Transverse colon (tissue), 4 donors: ENCODE measurements at regions not wholly inside any gene's neighbourhood (a gene's known extent, or its start where the extent isn't known, plus 50 kb on each side); places are given as distances from the start of the nearest gene placed in this dataset.

Source experiments
- DNase-seq: peaks from one replicate; pipeline ENCODE4 v3.0.0-alpha.2; 2019
- H3K27ac ChIP-seq, 4 donors: fragments of 200-600 bp; sonication (generic); 2 replicates each; pipeline ENCODE4 v1.5.1; 2016 to 2018; ENCODE audit warnings: inconsistent platforms in 4 of 4
- H3K27me3 ChIP-seq: fragments of 200-600 bp; sonication (generic); 2 replicates; pipeline ENCODE4 v1.5.1; 2017; ENCODE audit warnings: inconsistent platforms
- H3K36me3 ChIP-seq, 4 donors: fragments of 200-600 bp; sonication (generic); 2 replicates each; pipeline ENCODE4 v1.5.1; 2017 to 2019; ENCODE audit warnings: inconsistent platforms in 4 of 4
- H3K4me1 ChIP-seq, 4 donors: fragments of 200-600 bp; sonication (generic); 2 replicates each; pipeline ENCODE4 v1.5.1; 2017 to 2020; ENCODE audit warnings: inconsistent platforms in 4 of 4
- H3K4me3 ChIP-seq, 4 donors: fragments of 200-600 bp; sonication (generic); 1 replicate in 1 of 4; 2 replicates in 3 of 4; pipeline versions ENCODE4 v1.5.1 to v1.6.1; 2017 to 2019; ENCODE audit warnings: inconsistent platforms in 4 of 4
- H3K9me3 ChIP-seq, 2 donors: fragments of 200-600 bp; sonication (generic); 2 replicates each; pipeline ENCODE4 v1.5.1; 2017 to 2019; ENCODE audit warnings: inconsistent platforms in 2 of 2
- CTCF ChIP-seq, 5 experiments: fragments of 200-600 bp in 3 of 5; fragments of 450-650 bp in 2 of 5; sonication (generic) in 3 of 5; IDR thresholded peaks; 1 replicate in 2 of 5; 2 replicates in 3 of 5; pipeline ENCODE4 v1.5.1; 2016 to 2017; ENCODE audit warnings: antibody characterized with exemption in 5 of 5, inconsistent platforms in 3 of 5, mild to moderate bottlenecking in 2 of 5, moderate library complexity in 1 of 5
- EP300 ChIP-seq: sonication (generic); formaldehyde crosslinking; IDR thresholded peaks from one replicate; pipeline ENCODE4 v1.6.1; 2017; ENCODE audit warnings: antibody characterized with exemption, low read depth
- POLR2A ChIP-seq: fragments of 450-650 bp; IDR thresholded peaks from one replicate; pipeline ENCODE4 v1.6.1; 2016; ENCODE audit warnings: antibody characterized with exemption, mild to moderate bottlenecking, moderate library complexity
- POLR2AphosphoS5 ChIP-seq, 3 donors: sonication (generic); formaldehyde crosslinking; IDR thresholded peaks; one replicate each; pipeline ENCODE4 v1.6.1; 2016; ENCODE audit warnings: antibody characterized with exemption in 3 of 3
- WGBS, 2 donors: methylation state at CpG; one replicate each; pipeline ENCODE4 v1.1.5; 2018; ENCODE audit warnings: low coverage in 1 of 2; 5-methylcytosine and 5-hydroxymethylcytosine counted together
- in situ Hi-C, 4 donors: fragments of 200-750 bp; cut with MboI; loops; one replicate each; pipeline versions ENCODE4 v1.15.0 to v1.15.1; 2017; ENCODE audit warnings: low sequenced_read_pairs in 3 of 4, low pct_ligation_motif_present in 1 of 4, low pct_unique_long_range_greater_than_20kb in 1 of 4
- intact Hi-C: fragments of 100-400 bp; cut with DNase I; formaldehyde crosslinking; loops from one replicate; pipeline ENCODE4 v1.15.1; 2023; ENCODE audit warnings: low total_unique reads

- no peak for DNase-seq
- Histone ChIP-seq H3K27me3 (no peaks in the 10 kb centered on the region), H3K27ac (no peak overlapping the region), H3K36me3 (no peaks in the 10 kb centered on the region), H3K9me3 (no peaks in the 10 kb centered on the region), H3K4me3 (no peak overlapping the region), H3K4me1 (no peaks in the 10 kb centered on the region)
- in situ Hi-C loops (no loop called here), intact Hi-C loops (no loop called here)
- TF ChIP-seq POLR2AphosphoS5 (IDR thresholded peaks at IDR 0.05) = no peak
- no peak for TF ChIP-seq CTCF (IDR thresholded peaks at IDR 0.05)
- no peak for TF ChIP-seq EP300
- WGBS, 2 donors = 49 to 72% methylated on average over 4 to 5 of the region's 5 CpGs
These were observed 448.1 kb downstream of the GATA3 start for GRCh38 chr10:8502573-8502972.

- intact Hi-C loops = no loop called here
- in situ Hi-C loops = no loop called here
- no peaks in the 10 kb centered on the region for H3K27me3 ChIP-seq
- no peak overlapping the region for H3K27ac ChIP-seq
- H3K4me1 ChIP-seq = no peaks in the 10 kb centered on the region
- DNase-seq = no peak
- H3K36me3 ChIP-seq = no peaks in the 10 kb centered on the region
- 72 to 79% methylated on average over 8 to 10 of the region's 10 CpGs for WGBS, 2 donors
- H3K9me3 ChIP-seq = no peaks in the 10 kb centered on the region
- H3K4me3 ChIP-seq = no peak overlapping the region
- TF ChIP-seq POLR2AphosphoS5 (IDR thresholded peaks at IDR 0.05) (no peak), EP300 (no peak), POLR2A (no peak), CTCF (IDR thresholded peaks at IDR 0.05) (no peak)
These were observed 450.0 kb downstream of the GATA3 start for GRCh38 chr10:8504499-8504898.

- WGBS, 2 donors = 62 to 86% methylated on average over 3 of the region's 3 CpGs
- intact Hi-C loops = no loop called here
- TF ChIP-seq CTCF (IDR thresholded peaks at IDR 0.05) (no peak), POLR2A (no peak), POLR2AphosphoS5 (IDR thresholded peaks at IDR 0.05) (no peak), EP300 (no peak)
These were observed 452.7 kb downstream of the GATA3 start for GRCh38 chr10:8507156-8507555.

GRCh38 chr10:8508882-8509281 is 454.4 kb downstream of the GATA3 start:
- Histone ChIP-seq H3K27me3 (no peaks in the 10 kb centered on the region), H3K4me1 (no peaks in the 10 kb centered on the region), H3K27ac (no peak overlapping the region), H3K9me3 (no peaks in the 10 kb centered on the region), H3K36me3 (no peaks in the 10 kb centered on the region), H3K4me3 (no peak overlapping the region)
- no peak for TF ChIP-seq CTCF (IDR thresholded peaks at IDR 0.05)
- TF ChIP-seq POLR2AphosphoS5 (IDR thresholded peaks at IDR 0.05) = no peak
- no peak for TF ChIP-seq POLR2A
- TF ChIP-seq EP300 = no peak
- DNase-seq = no peak
- in situ Hi-C loops (no loop called here), intact Hi-C loops (no loop called here)
- WGBS, 2 donors = 77 to 86% methylated on average over 1 to 2 of the region's 2 CpGs

More at GRCh38 chr10:8507156-8507555, 452.7 kb downstream of the GATA3 start:
- Histone ChIP-seq H3K27me3 (no peaks in the 10 kb centered on the region), H3K4me1 (no peaks in the 10 kb centered on the region), H3K4me3 (no peak overlapping the region), H3K9me3 (no peaks in the 10 kb centered on the region), H3K27ac (no peak overlapping the region), H3K36me3 (no peaks in the 10 kb centered on the region)
- DNase-seq = no peak
- in situ Hi-C loops = no loop called here
